ENCODE measurements at regions not wholly inside any gene's neighbourhood (a gene's known extent, or its start where the extent isn't known, plus 50 kb on each side); places are given as distances from the start of the nearest gene placed in this dataset.

- no peaks in the 10 kb centered on the region for H3K4me1 ChIP-seq (ENCODE audit: control insufficient read depth, low read length)
- no peaks in the 10 kb centered on the region for H3K79me2 ChIP-seq (ENCODE audit: control insufficient read depth, low read length)
- TF ChIP-seq CTCF (IDR thresholded peaks at IDR 0.05; ENCODE audit: low read depth, low read length, poor library complexity, severe bottlenecking) (no peak), EZH2phosphoT487 (IDR thresholded peaks at IDR 0.05; ENCODE audit: borderline replicate concordance, low read length) (no peak)
- no peaks in the 10 kb centered on the region for H3K9me3 ChIP-seq (ENCODE audit: control insufficient read depth, insufficient read depth, low read length)
- H3K4me3 ChIP-seq (ENCODE audit: low read length) = no peak overlapping the region
- no peaks in the 10 kb centered on the region for H3K36me3 ChIP-seq (ENCODE audit: control insufficient read depth, low read length)
- no peak overlapping the region for H3K27ac ChIP-seq (ENCODE audit: low read depth, low read length)
- no peaks in the 10 kb centered on the region for H3K27me3 ChIP-seq (ENCODE audit: control insufficient read depth, low read length)
- no peak overlapping the region for H3K4me2 ChIP-seq (ENCODE audit: low read length)
- H3K9me2 ChIP-seq (replicated peaks; ENCODE audit: control insufficient read depth, low read length) = no peaks in the 10 kb centered on the region
- H3F3A ChIP-seq (ENCODE audit: control insufficient read depth, insufficient read depth) = no peaks in the 10 kb centered on the region
- no peaks in the 10 kb centered on the region for H4K20me1 ChIP-seq (ENCODE audit: control insufficient read depth, insufficient read depth, low read depth, low read length)
Measured at GRCh38 chr13:65011378-65011777, 2218.8 kb downstream of the PCDH9 start.

- H3K79me2 ChIP-seq (ENCODE audit: control insufficient read depth, low read length) = no peaks in the 10 kb centered on the region
- TF ChIP-seq EZH2phosphoT487 (IDR thresholded peaks at IDR 0.05; ENCODE audit: borderline replicate concordance, low read length) (no peak), CTCF (IDR thresholded peaks at IDR 0.05; ENCODE audit: low read depth, low read length, poor library complexity, severe bottlenecking) (no peak)
- H3K36me3 ChIP-seq (ENCODE audit: control insufficient read depth, low read length) = no peaks in the 10 kb centered on the region
- H3K27me3 ChIP-seq (ENCODE audit: control insufficient read depth, low read length) = no peaks in the 10 kb centered on the region
- no peak overlapping the region for H3K4me2 ChIP-seq (ENCODE audit: low read length)
- no peaks in the 10 kb centered on the region for H3F3A ChIP-seq (ENCODE audit: control insufficient read depth, insufficient read depth)
- H3K4me1 ChIP-seq (ENCODE audit: control insufficient read depth, low read length) = peaks cover 9% of the 10 kb centered on the region
- no peaks in the 10 kb centered on the region for H4K20me1 ChIP-seq (ENCODE audit: control insufficient read depth, insufficient read depth, low read depth, low read length)
- H3K9me3 ChIP-seq (ENCODE audit: control insufficient read depth, insufficient read depth, low read length) = no peaks in the 10 kb centered on the region
- H3K4me3 ChIP-seq (ENCODE audit: low read length) = no peak overlapping the region
- no peak overlapping the region for H3K27ac ChIP-seq (ENCODE audit: low read depth, low read length)
- H3K9me2 ChIP-seq (replicated peaks; ENCODE audit: control insufficient read depth, low read length) = no peaks in the 10 kb centered on the region
Measured at GRCh38 chr13:64997438-64997837, 2232.7 kb downstream of the PCDH9 start.

- no peak for TF ChIP-seq CTCF (IDR thresholded peaks at IDR 0.05; ENCODE audit: low read depth, low read length, poor library complexity, severe bottlenecking)
- TF ChIP-seq EZH2phosphoT487 (IDR thresholded peaks at IDR 0.05; ENCODE audit: borderline replicate concordance, low read length) = no peak
- Histone ChIP-seq H3K4me2 (ENCODE audit: low read length) (no peak overlapping the region), H3K9me2 (replicated peaks; ENCODE audit: control insufficient read depth, low read length) (no peaks in the 10 kb centered on the region), H3F3A (ENCODE audit: control insufficient read depth, insufficient read depth) (no peaks in the 10 kb centered on the region), H3K79me2 (ENCODE audit: control insufficient read depth, low read length) (no peaks in the 10 kb centered on the region), H4K20me1 (ENCODE audit: control insufficient read depth, insufficient read depth, low read depth, low read length) (no peaks in the 10 kb centered on the region), H3K9me3 (ENCODE audit: control insufficient read depth, insufficient read depth, low read length) (no peaks in the 10 kb centered on the region), H3K4me1 (ENCODE audit: control insufficient read depth, low read length) (peaks cover 9% of the 10 kb centered on the region), H3K4me3 (ENCODE audit: low read length) (no peak overlapping the region), H3K27ac (ENCODE audit: low read depth, low read length) (no peak overlapping the region), H3K36me3 (ENCODE audit: control insufficient read depth, low read length) (no peaks in the 10 kb centered on the region), H3K27me3 (ENCODE audit: control insufficient read depth, low read length) (no peaks in the 10 kb centered on the region)
Measured at GRCh38 chr13:64993514-64994164, 2236.5 kb downstream of the PCDH9 start.
